GM13976 (cell line): ENCODE measurements at regions not wholly inside any gene's neighbourhood (a gene's known extent, or its start where the extent isn't known, plus 50 kb on each side); places are given as distances from the start of the nearest gene placed in this dataset.

ENCODE experiments used
- DNase-seq: peaks from one replicate; pipeline ENCODE4 v3.0.0; 2012; ENCODE audit warnings: low spot score
- CTCF ChIP-seq: IDR thresholded peaks from 2 replicates; pipeline ENCODE4 v1.5.1; 2012; ENCODE audit warnings: borderline replicate concordance, mild to moderate bottlenecking; ENCODE audit not compliant: insufficient read depth; ENCODE audit errors: extremely low read depth, missing control alignments, control extremely low read depth
- in situ Hi-C: fragments of 300-500 bp; cut with MboI; formaldehyde crosslinking; loops from one replicate; pipeline ENCODE4 v1.12.0; 2022; ENCODE audit warnings: low sequenced_read_pairs, mixed read lengths, inconsistent platforms; ENCODE audit not compliant: unreplicated experiment

DNA sequence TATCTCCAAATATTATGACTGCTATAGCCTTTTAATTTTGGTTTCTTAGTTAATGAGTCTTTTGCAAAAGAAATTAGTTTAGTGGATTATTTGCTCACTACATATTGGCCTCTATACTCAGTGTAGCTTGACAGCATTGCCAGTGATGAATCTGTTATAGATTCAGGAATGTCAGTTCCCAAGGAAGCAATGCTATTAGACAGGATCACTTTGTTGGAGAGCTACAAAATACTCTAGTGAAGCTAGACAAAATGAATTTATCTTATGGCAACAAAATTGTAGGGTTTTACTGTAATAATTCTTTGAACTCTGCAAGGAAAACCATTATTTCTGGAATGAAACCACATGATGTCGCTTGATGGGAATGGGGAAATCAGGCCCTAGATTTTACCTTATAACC is 543.3 kb downstream of the SQOR start:
- in situ Hi-C loops, result no loop called here
- no peak for TF ChIP-seq CTCF
- no peak for DNase-seq

GRCh38 chr15:46207341-46207740 is 572.5 kb downstream of the SQOR start:
- in situ Hi-C loops, result no loop called here
- DNase-seq, result no peak
- no peak for TF ChIP-seq CTCF

GRCh38 chr15:46213551-46213950 is 578.7 kb downstream of the SQOR start:
- DNase-seq, result no peak
- in situ Hi-C loops, result no loop called here
- TF ChIP-seq CTCF, result no peak

GRCh38 chr15:46222826-46223225 is 588.0 kb downstream of the SQOR start:
- no peak for TF ChIP-seq CTCF
- in situ Hi-C loops, result no loop called here
- no peak for DNase-seq

GRCh38 chr15:46229263-46229662 is 594.4 kb downstream of the SQOR start:
- no peak for DNase-seq
- no peak for TF ChIP-seq CTCF
- in situ Hi-C loops, result no loop called here

DNA sequence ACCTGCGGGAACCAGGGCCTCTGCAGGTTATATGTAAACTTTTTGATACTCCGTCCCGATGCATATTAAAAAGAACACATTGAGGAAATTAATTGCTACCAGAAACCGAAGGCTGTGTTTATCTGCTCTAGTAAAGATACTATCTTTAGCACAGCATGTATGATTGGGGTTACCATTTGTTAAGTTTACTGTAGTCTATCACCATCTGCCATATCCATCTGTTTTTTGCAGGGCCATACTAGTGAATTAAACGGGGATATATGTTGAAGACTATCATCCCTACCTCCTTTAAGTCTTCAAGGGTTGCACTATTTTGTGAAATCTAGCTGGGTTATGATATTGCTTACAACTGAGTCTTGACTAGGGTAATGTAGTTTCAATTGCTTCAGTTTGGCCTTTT is 597.0 kb downstream of the SQOR start:
- DNase-seq, result no peak
- no peak for TF ChIP-seq CTCF
- in situ Hi-C loops, result no loop called here

- in situ Hi-C loops, result no loop called here
- DNase-seq, result no peak
These were observed 597.6 kb downstream of the SQOR start for GRCh38 chr15:46232471-46232870.

More at GRCh38 chr15:46232471-46232870, 597.6 kb downstream of the SQOR start:
- TF ChIP-seq CTCF, result no peak
